Neural cell (in vitro differentiated cells): ENCODE measurements at regions not wholly inside any gene's neighbourhood (a gene's known extent, or its start where the extent isn't known, plus 50 kb on each side); places are given as distances from the start of the nearest gene placed in this dataset.
A peak's percentile ranks its signal among the peaks of the same experiment; 100 is the strongest.

Experiments used
- H2AFZ ChIP-seq: fragments of 200-600, 300-800 bp; sonication (generic), shearing (Covaris generic); 2 replicates; pipeline ENCODE4 v1.6.0; 2014; ENCODE audit warnings: low read depth, mild to moderate bottlenecking, antibody characterized with exemption, low read length, moderate library complexity
- H3F3A ChIP-seq: fragments of 200-600 bp; shearing (Covaris generic); 2 replicates; pipeline ENCODE4 v1.6.1; 2016; ENCODE audit warnings: mild to moderate bottlenecking, moderate library complexity, mixed read lengths, antibody characterized with exemption, low read length; ENCODE audit not compliant: insufficient read depth, poor library complexity, severe bottlenecking
- H3K27ac ChIP-seq: fragments of 200-600, 300-800 bp; sonication (generic), shearing (Covaris generic); 2 replicates; pipeline ENCODE4 v1.5.1; 2014; ENCODE audit warnings: mild to moderate bottlenecking, low read length, moderate library complexity
- H3K27me3 ChIP-seq: fragments of 300-800, 200-600 bp; sonication (generic), shearing (Covaris generic); 2 replicates; pipeline ENCODE4 v1.6.0; 2014; ENCODE audit warnings: mild to moderate bottlenecking, low read depth, low read length, moderate library complexity; ENCODE audit not compliant: insufficient read depth
- H3K36me3 ChIP-seq: fragments of 300-800, 200-600 bp; sonication (generic), shearing (Covaris generic); 2 replicates; pipeline ENCODE4 v1.5.1; 2014; ENCODE audit warnings: mild to moderate bottlenecking, antibody characterized with exemption, low read length, moderate library complexity; ENCODE audit not compliant: insufficient read depth
- H3K4me2 ChIP-seq: fragments of 300-800, 200-600 bp; sonication (generic), shearing (Covaris generic); 2 replicates; pipeline ENCODE4 v1.6.0; 2014; ENCODE audit warnings: mild to moderate bottlenecking, low read length
- H3K4me3 ChIP-seq: fragments of 300-800, 200-600 bp; sonication (generic), shearing (Covaris generic); 2 replicates; pipeline ENCODE4 v1.5.1; 2014; ENCODE audit warnings: mild to moderate bottlenecking, low read length, moderate library complexity
- H3K79me2 ChIP-seq: fragments of 200-600 bp; shearing (Covaris generic); replicated peaks from 2 replicates; pipeline ENCODE4 v1.6.0; 2014; ENCODE audit warnings: mild to moderate bottlenecking, low read length, moderate library complexity; ENCODE audit not compliant: insufficient read depth
- H3K9ac ChIP-seq: fragments of 300-800, 200-600 bp; sonication (generic), shearing (Covaris generic); 2 replicates; pipeline ENCODE4 v1.6.1; 2016; ENCODE audit warnings: mild to moderate bottlenecking, low read length, mixed read lengths
- H3K9me2 ChIP-seq: fragments of 200-600 bp; shearing (Covaris generic); 2 replicates; pipeline ENCODE4 v1.6.1; 2016; ENCODE audit warnings: mild to moderate bottlenecking, low read length, mixed read lengths; ENCODE audit not compliant: insufficient read depth
- H3K9me3 ChIP-seq: fragments of 200-600, 300-800 bp; sonication (generic), shearing (Covaris generic); 2 replicates; pipeline ENCODE4 v1.6.1; 2016; ENCODE audit warnings: mild to moderate bottlenecking, mixed run types, low read length, moderate library complexity, mixed read lengths
- H4K20me1 ChIP-seq: fragments of 200-600 bp; shearing (Covaris generic); 2 replicates; pipeline ENCODE4 v1.6.1; 2016; ENCODE audit warnings: mild to moderate bottlenecking, mixed run types; ENCODE audit not compliant: insufficient read depth
- EP300 ChIP-seq: fragments of 450-650 bp; conservative IDR thresholded peaks from 2 replicates; pipeline ENCODE4 v1.6.1; 2014; ENCODE audit warnings: antibody characterized with exemption, mild to moderate bottlenecking, moderate library complexity; ENCODE audit not compliant: poor library complexity, severe bottlenecking
- EZH2 ChIP-seq: fragments of 200-600, 300-800 bp; shearing (Covaris generic), sonication (generic); IDR thresholded peaks from 2 replicates; pipeline ENCODE4 v1.6.1; 2014; ENCODE audit warnings: antibody characterized with exemption, low read length, borderline replicate concordance, mild to moderate bottlenecking; ENCODE audit not compliant: insufficient read depth, poor library complexity, severe bottlenecking
- MXI1 ChIP-seq: fragments of 450-650 bp; conservative IDR thresholded peaks from 2 replicates; pipeline ENCODE4 v1.6.1; 2014; ENCODE audit warnings: antibody characterized with exemption, mild to moderate bottlenecking; ENCODE audit not compliant: poor library complexity, severe bottlenecking
- POLR2AphosphoS5 ChIP-seq: IDR thresholded peaks from 2 replicates; pipeline ENCODE4 v1.6.1; 2012
- RAD21 ChIP-seq: fragments of 450-650 bp; conservative IDR thresholded peaks from 2 replicates; pipeline ENCODE4 v1.6.1; 2014; ENCODE audit warnings: antibody characterized with exemption, mild to moderate bottlenecking, moderate library complexity
- SMC3 ChIP-seq: fragments of 450-650 bp; conservative IDR thresholded peaks from 2 replicates; pipeline ENCODE4 v1.6.1; 2014; ENCODE audit warnings: antibody characterized with exemption, mild to moderate bottlenecking, moderate library complexity; ENCODE audit not compliant: poor library complexity
- TAF1 ChIP-seq: IDR thresholded peaks from 2 replicates; pipeline ENCODE4 v1.6.1; 2012; ENCODE audit warnings: low read depth
- TF ChIP-seq, protein P1 (sequence below): IDR thresholded peaks from 2 replicates; pipeline ENCODE4 v1.6.1; 2012; ENCODE audit warnings: borderline replicate concordance
- TF ChIP-seq, protein P2 (sequence below): fragments of 450-650 bp; IDR thresholded peaks from 2 replicates; pipeline ENCODE4 v1.5.1; 2014; ENCODE audit warnings: antibody characterized with exemption, mild to moderate bottlenecking, moderate library complexity; ENCODE audit not compliant: poor library complexity, severe bottlenecking

- Histone ChIP-seq H3K9ac (no peak overlapping the region), H3K4me3 (peak overlapping the region; percentile 3), H4K20me1 (no peaks in the 10 kb centered on the region), H3K9me3 (no peaks in the 10 kb centered on the region), H3K27me3 (peaks cover 3% of the 10 kb centered on the region), H2AFZ (no peak overlapping the region), H3K36me3 (no peaks in the 10 kb centered on the region), H3K9me2 (no peaks in the 10 kb centered on the region), H3K27ac (no peak overlapping the region), H3F3A (no peaks in the 10 kb centered on the region), H3K79me2 (no peaks in the 10 kb centered on the region), H3K4me2 (no peak overlapping the region)
- peak; percentile 98 for TF ChIP-seq EP300
- TF ChIP-seq, protein P1, sequence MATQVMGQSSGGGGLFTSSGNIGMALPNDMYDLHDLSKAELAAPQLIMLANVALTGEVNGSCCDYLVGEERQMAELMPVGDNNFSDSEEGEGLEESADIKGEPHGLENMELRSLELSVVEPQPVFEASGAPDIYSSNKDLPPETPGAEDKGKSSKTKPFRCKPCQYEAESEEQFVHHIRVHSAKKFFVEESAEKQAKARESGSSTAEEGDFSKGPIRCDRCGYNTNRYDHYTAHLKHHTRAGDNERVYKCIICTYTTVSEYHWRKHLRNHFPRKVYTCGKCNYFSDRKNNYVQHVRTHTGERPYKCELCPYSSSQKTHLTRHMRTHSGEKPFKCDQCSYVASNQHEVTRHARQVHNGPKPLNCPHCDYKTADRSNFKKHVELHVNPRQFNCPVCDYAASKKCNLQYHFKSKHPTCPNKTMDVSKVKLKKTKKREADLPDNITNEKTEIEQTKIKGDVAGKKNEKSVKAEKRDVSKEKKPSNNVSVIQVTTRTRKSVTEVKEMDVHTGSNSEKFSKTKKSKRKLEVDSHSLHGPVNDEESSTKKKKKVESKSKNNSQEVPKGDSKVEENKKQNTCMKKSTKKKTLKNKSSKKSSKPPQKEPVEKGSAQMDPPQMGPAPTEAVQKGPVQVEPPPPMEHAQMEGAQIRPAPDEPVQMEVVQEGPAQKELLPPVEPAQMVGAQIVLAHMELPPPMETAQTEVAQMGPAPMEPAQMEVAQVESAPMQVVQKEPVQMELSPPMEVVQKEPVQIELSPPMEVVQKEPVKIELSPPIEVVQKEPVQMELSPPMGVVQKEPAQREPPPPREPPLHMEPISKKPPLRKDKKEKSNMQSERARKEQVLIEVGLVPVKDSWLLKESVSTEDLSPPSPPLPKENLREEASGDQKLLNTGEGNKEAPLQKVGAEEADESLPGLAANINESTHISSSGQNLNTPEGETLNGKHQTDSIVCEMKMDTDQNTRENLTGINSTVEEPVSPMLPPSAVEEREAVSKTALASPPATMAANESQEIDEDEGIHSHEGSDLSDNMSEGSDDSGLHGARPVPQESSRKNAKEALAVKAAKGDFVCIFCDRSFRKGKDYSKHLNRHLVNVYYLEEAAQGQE, result no peak
- TF ChIP-seq MXI1, result peak; percentile 34
- TF ChIP-seq POLR2AphosphoS5, result peak; percentile 99
- TF ChIP-seq RAD21, result peak; percentile 22
Measured at GRCh38 chr3:153320585-153321128, 158.6 kb downstream of the RAP2B start.

- H3K36me3 ChIP-seq, result no peaks in the 10 kb centered on the region
- no peak overlapping the region for H3K9ac ChIP-seq
- no peak overlapping the region for H3K4me3 ChIP-seq
- H3K27ac ChIP-seq, result no peak overlapping the region
- no peak for TF ChIP-seq MXI1
- TF ChIP-seq, protein P1, result no peak
- no peak for TF ChIP-seq RAD21
- no peak for TF ChIP-seq SMC3
- TF ChIP-seq, protein P2, sequence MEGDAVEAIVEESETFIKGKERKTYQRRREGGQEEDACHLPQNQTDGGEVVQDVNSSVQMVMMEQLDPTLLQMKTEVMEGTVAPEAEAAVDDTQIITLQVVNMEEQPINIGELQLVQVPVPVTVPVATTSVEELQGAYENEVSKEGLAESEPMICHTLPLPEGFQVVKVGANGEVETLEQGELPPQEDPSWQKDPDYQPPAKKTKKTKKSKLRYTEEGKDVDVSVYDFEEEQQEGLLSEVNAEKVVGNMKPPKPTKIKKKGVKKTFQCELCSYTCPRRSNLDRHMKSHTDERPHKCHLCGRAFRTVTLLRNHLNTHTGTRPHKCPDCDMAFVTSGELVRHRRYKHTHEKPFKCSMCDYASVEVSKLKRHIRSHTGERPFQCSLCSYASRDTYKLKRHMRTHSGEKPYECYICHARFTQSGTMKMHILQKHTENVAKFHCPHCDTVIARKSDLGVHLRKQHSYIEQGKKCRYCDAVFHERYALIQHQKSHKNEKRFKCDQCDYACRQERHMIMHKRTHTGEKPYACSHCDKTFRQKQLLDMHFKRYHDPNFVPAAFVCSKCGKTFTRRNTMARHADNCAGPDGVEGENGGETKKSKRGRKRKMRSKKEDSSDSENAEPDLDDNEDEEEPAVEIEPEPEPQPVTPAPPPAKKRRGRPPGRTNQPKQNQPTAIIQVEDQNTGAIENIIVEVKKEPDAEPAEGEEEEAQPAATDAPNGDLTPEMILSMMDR, result no peak
- no peak for TF ChIP-seq EP300
- no peak for TF ChIP-seq EZH2
- no peak for TF ChIP-seq POLR2AphosphoS5
- TF ChIP-seq TAF1, result no peak
- no peaks in the 10 kb centered on the region for H3K27me3 ChIP-seq
- H3K9me2 ChIP-seq, result no peaks in the 10 kb centered on the region
- H4K20me1 ChIP-seq, result no peaks in the 10 kb centered on the region
- no peaks in the 10 kb centered on the region for H3K9me3 ChIP-seq
- no peaks in the 10 kb centered on the region for H3K79me2 ChIP-seq
- no peaks in the 10 kb centered on the region for H3F3A ChIP-seq
- no peak overlapping the region for H3K4me2 ChIP-seq
- H2AFZ ChIP-seq, result no peak overlapping the region
Measured at GRCh38 chr3:153328690-153329089, 166.7 kb downstream of the RAP2B start.
